ENCODE measurements at regions not wholly inside any gene's neighbourhood (a gene's known extent, or its start where the extent isn't known, plus 50 kb on each side); places are given as distances from the start of the nearest gene placed in this dataset.

- TF ChIP-seq CTCF (IDR thresholded peaks at IDR 0.05) (no peak), NFE2L1 (CRISPR knock-in tag; IDR thresholded peaks at IDR 0.05) (no peak), PRRX2 (CRISPR knock-in tag; IDR thresholded peaks at IDR 0.05) (no peak), ZNF138 (CRISPR knock-in tag; conservative IDR thresholded peaks at IDR 0.05) (no peak), ZNF671 (CRISPR knock-in tag; IDR thresholded peaks at IDR 0.05) (no peak), GABPB1 (CRISPR knock-in tag; IDR thresholded peaks at IDR 0.05) (no peak), ATF2 (CRISPR knock-in tag; IDR thresholded peaks at IDR 0.05; ENCODE audit: borderline replicate concordance, low read depth) (no peak), GRHL2 (CRISPR knock-in tag; IDR thresholded peaks at IDR 0.05; ENCODE audit: insufficient replicate concordance, severe bottlenecking) (no peak), CDX4 (CRISPR knock-in tag; IDR thresholded peaks at IDR 0.05; ENCODE audit: borderline replicate concordance) (no peak), FOXP1 (CRISPR knock-in tag; IDR thresholded peaks at IDR 0.05; ENCODE audit: borderline replicate concordance) (no peak; the same call in 1 of the 2 replicates), EMX1 (CRISPR knock-in tag; IDR thresholded peaks at IDR 0.05) (no peak), ATF6 (CRISPR knock-in tag; IDR thresholded peaks at IDR 0.05) (no peak)
Measured at GRCh38 chr10:29394321-29394932, 105.6 kb downstream of the LYZL1 start (continued).

- H3K4me3 Mint-ChIP-seq: no peak overlapping the region
- no peak for DNase-seq (ENCODE audit: low spot score)
- ChIA-PET POLR2A (no interaction called here), CTCF (interaction anchor here (1.2 to 1.8 kb wide), 2 partner anchors 51 to 101 kb away, joined by 3 to 5 read pairs; no protein-coding TSS in a partner anchor)
- H3K27ac Mint-ChIP-seq: no peak overlapping the region
- H3K36me3 Mint-ChIP-seq: 0 out of 2 replicates have a peak, but pooled peaks cover 2% of the 10 kb centered on the region
- H3K9me3 Mint-ChIP-seq: peaks cover 13% of the 10 kb centered on the region
- peaks cover 6% of the 10 kb centered on the region for H3K4me1 Mint-ChIP-seq
- peaks cover 2% of the 10 kb centered on the region; the same call in 1 of the 2 replicates for H3K27me3 Mint-ChIP-seq (ENCODE audit: low read depth)
- no peak for ATAC-seq
- no peak for TF ChIP-seq MAX (CRISPR knock-in tag; IDR thresholded peaks at IDR 0.05)
- no peak for TF ChIP-seq FOXP4 (CRISPR knock-in tag; IDR thresholded peaks at IDR 0.05)
- no peak for TF ChIP-seq TEAD1 (CRISPR knock-in tag; IDR thresholded peaks at IDR 0.05)
- no peak for TF ChIP-seq E2F4 (CRISPR knock-in tag; IDR thresholded peaks at IDR 0.05; ENCODE audit: borderline replicate concordance, low read depth)
- TF ChIP-seq ATF3 (CRISPR knock-in tag; conservative IDR thresholded peaks at IDR 0.05): no peak
- TF ChIP-seq NR3C1 (CRISPR knock-in tag; conservative IDR thresholded peaks at IDR 0.05; ENCODE audit: low read depth): no peak
- no peak for TF ChIP-seq NR2C2 (CRISPR knock-in tag; IDR thresholded peaks at IDR 0.05)
- no peak for TF ChIP-seq FOXK1 (CRISPR knock-in tag; IDR thresholded peaks at IDR 0.05)
- no peak for TF ChIP-seq NFE2L1 (CRISPR knock-in tag; IDR thresholded peaks at IDR 0.05)
- TF ChIP-seq CTCF (IDR thresholded peaks at IDR 0.05): no peak
- TF ChIP-seq ZMAT4 (CRISPR knock-in tag; IDR thresholded peaks at IDR 0.05): no peak
- no peak for TF ChIP-seq ZNF138 (CRISPR knock-in tag; conservative IDR thresholded peaks at IDR 0.05)
- no peak for TF ChIP-seq GTF2I (CRISPR knock-in tag; conservative IDR thresholded peaks at IDR 0.05)
- no peak for TF ChIP-seq ZNF232 (CRISPR knock-in tag; IDR thresholded peaks at IDR 0.05)
Measured at GRCh38 chr10:29395409-29395808, 106.5 kb downstream of the LYZL1 start.

Data from WTC11 (cell line).